Dedifferentiated amniotic fluid mesenchymal stem cell (primary cell): ENCODE measurements at regions not wholly inside any gene's neighbourhood (a gene's known extent, or its start where the extent isn't known, plus 50 kb on each side); places are given as distances from the start of the nearest gene placed in this dataset.
"Not testable (repeated sequence)": the region's sequence is repeated elsewhere in the genome, so short reads cannot be mapped to it uniquely, and the experiment has no call there.

Experiments used
- DNase-seq: peaks from one replicate; pipeline ENCODE4 v3.0.0-alpha.2; 2016; ENCODE audit errors: extremely low spot score

DNA sequence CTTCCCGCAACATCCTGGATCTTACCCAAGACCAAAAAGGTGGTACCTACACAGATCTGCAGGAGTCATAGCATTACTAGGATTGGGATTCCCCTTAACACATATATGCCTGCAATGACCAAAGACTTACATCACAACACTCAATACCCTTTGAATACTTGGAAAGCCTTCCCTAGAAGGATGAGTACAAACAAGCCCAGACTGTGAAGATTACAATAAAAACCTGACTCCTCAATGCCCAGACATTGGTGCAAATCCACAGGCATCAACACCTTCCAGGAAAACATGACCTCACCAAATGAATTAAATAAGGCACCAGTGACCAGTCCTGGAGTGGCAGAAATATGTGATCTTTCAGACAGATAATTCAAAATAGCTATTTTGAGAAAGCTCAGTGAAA lies 326.8 kb downstream of the TBL1XR1 start:
- DNase-seq = no peak

DNA sequence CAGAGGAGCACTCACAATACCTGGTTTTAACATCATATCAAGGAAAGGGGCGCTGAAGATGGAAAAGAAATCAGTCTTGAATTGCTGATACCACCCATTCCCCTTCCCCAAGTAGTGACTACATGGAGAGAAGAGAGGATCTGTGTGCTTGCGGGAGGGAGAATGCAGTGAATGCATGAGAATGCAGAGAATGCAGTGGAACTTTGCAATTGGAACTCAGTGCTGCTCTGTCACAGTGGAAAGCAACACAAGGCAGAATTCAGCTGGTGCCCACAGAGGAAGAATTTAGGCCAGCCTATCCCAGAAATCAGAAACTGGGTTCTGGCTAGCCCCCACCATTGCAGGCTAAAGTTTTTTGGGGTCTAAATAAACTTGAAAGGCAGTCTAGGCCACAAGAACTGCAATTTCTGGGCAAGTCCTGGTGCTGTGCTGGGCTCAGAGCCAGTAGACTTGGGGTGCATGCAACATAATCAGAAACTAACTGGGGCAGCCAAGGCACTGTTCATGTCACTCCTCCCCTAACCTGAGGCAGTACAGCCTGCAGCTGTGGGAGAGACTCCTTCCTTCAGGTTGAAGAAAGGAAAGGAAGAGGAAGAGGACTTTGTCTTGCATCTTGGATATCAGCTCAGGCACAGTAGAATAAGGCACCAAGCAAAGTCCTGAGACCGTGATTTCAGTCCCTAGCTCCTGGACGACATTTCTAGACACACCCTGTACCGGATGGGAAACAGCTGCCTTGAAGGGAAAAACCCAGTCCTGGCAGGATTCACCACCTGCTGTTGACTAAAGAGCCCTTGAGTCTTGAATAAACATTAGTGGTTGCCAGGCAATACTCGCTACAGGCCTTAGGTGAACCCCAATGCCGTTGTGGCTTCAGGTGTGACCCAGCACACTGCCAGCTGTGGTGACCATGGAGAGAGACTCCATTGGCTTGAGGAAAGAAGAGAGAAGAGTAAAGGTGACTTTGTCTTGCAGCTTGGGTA lies 329.3 kb downstream of the TBL1XR1 start:
- DNase-seq = no peak

- DNase-seq = no peak
Measured at GRCh38 chr3:176861137-176861536, 336.1 kb downstream of the TBL1XR1 start.

- DNase-seq = no peak
Measured at GRCh38 chr3:176856721-176857120, 340.6 kb downstream of the TBL1XR1 start.

DNA sequence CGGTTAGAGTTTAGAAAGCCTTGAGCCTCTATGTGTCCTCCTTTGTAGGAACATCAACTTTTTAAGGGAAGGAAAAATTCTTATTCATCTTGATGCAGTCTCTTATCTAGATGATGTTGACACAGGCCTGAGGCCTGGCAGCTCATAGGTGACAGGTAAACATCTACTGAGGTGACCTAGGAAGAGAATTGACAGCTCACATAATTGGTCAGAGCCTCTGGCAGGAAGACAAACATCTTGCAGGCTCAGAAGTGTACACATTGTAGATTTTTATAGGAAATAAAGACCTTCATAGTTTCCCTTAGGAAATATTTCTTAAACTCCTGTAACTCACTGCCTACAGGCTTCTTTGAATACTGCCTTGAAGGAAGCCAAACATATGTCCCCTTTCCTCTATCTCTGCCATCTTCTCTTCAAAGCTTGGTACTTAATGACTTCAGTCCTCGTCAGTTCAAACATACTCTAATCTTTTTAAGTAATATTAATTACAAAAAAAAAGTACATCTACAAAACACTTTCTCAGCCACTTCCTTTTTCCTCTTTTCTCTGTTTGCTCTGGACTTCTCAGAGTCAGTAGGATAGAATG lies 341.3 kb downstream of the TBL1XR1 start:
- DNase-seq = no peak

DNA sequence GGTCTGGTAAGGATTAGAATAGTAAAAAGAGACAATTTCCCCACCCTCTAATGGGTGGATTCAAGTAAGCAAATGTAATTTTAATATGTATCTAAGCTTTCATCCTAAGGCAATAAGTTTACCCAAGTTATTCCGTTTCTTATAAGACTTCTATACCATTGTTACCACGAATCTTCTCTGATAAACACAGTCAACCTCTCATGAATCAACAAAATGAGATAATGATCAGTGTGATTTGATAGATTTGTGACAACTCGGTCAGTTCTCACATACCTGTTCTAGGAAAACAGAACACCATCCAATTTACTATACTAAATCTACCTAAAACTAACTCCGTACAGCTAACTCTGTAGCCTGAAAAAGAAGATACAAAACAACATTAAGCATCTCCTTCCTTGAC lies 342.1 kb downstream of the TBL1XR1 start:
- no peak for DNase-seq

DNA sequence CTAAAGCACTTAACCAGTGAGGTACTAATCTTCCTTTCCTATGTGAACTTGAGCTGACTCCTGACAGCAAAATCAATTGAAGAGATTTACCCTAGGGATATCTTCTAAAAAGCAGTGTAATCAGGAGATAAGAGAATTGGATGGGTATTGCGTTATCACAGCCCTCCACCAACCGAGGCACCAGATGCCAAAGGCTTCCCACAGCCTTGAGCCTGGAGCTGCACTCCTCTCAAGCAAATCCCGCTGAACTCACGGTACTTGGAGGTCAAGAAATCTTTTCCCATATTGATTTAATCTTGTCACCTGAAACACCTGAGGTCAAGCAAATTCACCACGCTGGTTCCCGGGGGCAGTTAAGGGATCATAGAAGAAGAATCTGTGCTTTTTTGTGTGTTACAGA lies 346.8 kb downstream of the TBL1XR1 start:
- no peak for DNase-seq

GRCh38 chr3:176848431-176849214 lies 348.7 kb downstream of the TBL1XR1 start:
- no peak for DNase-seq

DNA sequence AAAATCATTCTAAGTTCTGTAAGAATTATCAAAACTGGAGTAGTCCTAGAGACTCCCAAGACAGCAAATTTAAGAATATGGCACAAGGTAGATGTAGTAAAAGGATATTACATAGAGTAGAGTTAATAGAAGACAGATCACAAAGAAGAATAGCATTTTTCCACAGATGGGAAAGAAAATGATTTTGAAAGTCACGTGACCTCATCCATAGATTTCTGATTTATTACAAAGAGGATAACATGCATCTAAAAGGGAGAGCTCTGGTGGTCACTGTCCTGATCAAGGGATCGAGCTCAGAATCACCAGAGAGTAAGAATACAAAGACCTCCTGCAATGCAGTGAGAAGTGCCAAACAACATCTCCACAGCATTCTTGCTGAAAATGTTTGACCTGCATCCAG lies 354.4 kb downstream of the TBL1XR1 start:
- DNase-seq = no peak

DNA sequence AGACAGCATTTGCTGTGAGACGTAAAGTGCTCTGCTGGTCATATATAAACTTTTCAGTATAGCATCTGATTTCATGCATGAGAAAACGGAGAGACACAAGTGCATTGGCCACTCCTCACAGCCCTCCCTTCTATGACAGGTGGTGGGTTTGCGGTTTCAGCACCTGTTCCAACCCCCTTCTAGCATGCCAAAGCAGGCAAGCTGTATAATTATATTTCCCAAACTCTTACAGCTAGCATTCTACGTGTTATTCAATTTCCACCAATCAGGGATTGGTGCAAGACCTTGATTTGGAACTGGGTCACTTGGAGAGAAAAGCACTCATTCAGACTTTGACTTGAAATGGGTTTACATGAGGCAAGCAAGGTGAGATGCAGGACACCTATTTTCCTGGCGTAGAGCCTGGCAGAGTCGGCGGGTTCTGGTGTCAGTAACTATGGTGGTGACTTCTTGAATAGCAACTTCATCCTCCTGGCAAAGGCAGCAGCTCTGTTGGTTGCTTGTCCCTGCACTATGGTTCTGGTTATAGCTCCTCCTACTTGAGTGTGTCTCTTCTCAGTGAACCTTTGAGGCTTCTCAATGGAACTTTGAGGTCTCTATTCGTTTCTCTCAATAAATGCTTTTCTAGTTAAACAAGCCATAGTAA lies 356.5 kb downstream of the TBL1XR1 start:
- no peak for DNase-seq

DNA sequence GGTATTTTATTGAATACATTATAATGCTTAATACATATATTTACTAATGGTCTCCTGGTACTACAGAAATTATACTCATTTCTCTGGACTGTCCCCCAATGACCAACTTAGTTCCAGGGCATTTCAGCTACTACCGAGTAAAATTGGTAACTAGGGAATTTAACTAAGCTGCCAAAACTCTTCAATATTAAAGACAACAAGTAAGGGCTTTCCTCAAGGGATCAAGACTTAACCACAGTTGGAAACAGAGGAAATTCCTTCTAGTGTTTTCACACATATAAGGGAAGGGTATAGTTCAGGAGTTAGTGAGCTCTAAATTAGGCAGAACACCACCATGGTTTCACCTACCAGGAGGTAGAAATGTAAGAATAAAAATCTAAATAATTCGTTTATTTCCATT lies 357.4 kb downstream of the TBL1XR1 start:
- DNase-seq = no peak

DNA sequence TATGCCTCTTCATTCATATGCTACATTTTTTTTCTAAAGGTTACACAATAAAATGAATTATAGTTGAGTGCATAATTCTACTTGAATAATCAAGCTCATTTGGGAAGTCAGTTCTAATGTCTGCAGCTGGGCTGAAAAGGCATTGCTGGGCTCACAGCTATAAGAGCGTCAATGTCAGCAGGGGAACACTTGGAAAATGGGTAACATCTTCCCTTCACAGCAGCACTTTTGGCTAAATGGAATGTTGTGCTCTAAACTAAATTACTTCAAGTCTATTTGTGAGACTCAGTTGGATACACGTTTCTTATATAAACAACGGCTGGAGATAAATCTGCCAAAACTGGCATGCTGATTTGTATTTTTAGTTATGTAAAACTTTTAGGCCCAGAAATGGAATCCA lies 357.8 kb downstream of the TBL1XR1 start:
- DNase-seq = no peak

DNA sequence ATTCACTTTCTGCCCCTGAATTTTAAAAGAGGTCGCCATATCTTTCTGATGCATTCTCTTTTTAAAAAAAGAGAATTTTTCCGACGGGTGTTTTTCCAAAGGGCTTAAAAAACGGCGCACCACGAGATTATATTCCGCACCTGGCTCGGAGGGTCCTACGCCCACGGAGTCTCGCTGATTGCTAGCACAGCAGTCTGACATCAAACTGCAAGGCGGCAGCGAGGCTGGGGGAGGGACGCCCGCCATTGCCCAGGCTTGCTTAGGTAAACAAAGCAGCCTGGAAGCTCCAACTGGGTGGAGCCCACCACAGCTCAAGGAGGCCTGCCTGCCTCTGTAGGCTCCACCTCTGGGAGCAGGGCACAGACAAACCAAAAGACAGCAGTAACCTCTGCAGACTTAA lies 370.0 kb downstream of the TBL1XR1 start:
- not testable (repeated sequence) for DNase-seq

DNA sequence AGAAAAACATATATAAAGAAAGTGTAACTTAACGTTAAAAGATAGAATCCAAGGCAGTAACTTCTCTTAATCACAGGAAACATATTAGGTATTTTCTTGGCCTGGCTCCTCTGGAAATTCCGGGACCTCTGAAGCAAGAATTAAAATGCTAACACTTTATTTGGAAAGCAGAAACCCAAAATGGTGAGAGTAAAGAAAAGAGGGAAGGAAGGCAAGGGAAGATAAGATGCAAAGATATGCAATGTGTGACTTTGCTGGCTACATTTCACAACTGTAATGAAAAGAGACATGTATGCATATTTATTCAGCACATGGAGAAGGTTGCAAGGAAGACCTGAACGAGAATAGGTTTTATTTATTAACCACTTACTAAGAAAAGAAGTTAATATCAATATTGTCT lies 372.5 kb downstream of the TBL1XR1 start:
- no peak for DNase-seq

GRCh38 chr3:176820764-176821163 lies 376.5 kb downstream of the TBL1XR1 start:
- no peak for DNase-seq

DNA sequence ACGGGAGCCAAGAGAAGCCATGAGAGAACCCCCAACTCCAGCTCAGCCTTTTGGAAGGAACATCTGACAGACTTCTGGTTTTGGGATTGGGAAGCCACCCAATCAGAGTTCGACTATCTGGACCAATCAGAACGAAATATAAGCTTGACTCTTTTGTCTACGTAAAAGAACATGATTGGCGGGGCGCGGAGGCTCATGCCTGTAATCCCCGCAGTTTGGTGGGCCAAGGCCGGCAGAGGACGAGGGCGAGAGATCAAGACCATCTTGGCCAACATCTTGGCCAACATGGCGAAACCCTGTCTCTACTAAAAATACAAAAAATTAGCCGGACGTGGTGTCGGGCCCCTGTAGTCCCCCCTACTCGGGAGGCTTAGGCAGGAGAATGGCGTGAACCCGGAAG lies 380.3 kb downstream of the TBL1XR1 start:
- DNase-seq = no peak

- peak; percentile 69 for DNase-seq
Measured at GRCh38 chr3:176814285-176814684, 383.0 kb downstream of the TBL1XR1 start.

- no peak for DNase-seq
Measured at GRCh38 chr3:176807938-176808337, 389.3 kb downstream of the TBL1XR1 start.

DNA sequence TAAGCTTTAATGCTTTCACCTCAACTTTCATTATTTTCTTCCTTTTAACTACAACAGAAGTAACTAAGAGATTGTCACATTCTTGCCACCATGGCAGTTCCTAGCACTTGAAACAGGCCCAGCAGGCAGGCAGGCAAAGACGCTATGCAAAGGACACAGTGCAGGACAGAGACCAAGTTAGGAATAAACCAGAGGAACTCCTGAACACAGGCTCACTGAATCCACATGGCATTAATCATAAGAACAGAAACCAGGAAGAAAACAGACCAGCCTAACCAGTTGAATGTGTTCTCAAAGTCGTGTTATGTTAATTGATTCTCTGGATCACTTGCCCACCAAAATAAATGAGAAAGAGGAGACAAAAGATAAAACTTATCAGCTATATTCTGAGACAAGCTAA lies 397.6 kb downstream of the TBL1XR1 start:
- DNase-seq = no peak

DNA sequence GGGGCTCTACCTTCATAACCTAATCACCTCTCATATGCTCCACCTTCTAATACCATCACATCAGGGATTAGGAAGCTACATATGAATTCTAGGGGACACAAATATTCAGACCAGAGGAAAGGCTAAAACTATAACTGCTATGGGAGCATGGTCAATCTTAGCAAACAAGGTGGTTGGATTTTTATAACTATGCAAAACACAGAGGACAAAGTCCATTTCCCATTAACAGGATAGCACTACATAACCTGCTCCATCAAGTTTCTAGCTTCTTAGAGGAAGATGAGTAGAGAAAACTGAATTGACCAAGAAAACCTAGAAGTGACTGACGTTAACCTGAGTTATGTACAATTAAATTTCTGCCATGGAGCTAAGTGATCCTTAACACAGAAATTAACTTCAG lies 398.6 kb downstream of the TBL1XR1 start:
- no peak for DNase-seq

- peak; percentile 28 for DNase-seq
Measured at GRCh38 chr3:176796371-176796770, 400.9 kb downstream of the TBL1XR1 start.

DNA sequence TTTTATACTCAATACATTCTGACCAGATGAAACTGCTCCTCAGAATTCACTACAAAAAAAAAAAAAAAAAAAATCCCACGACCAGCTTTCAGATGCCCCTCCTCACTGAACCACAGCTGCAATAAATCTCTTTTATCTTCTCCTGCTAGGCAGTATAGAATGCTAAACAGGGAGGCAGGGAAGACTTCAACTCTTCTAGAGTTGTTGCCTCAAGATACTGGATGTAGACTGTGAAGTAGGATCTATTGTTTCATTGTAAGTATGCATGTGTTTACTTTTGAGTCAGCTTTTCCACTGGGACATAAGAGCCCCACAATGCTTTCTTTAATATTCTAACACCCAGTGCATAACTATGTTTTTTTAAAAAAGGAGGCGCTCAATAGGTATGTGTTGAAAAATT lies 401.4 kb downstream of the TBL1XR1 start:
- DNase-seq = no peak
